A673 (cell line): ENCODE measurements at regions not wholly inside any gene's neighbourhood (a gene's known extent, or its start where the extent isn't known, plus 50 kb on each side); places are given as distances from the start of the nearest gene placed in this dataset.

Source experiments
- BruUV-seq: library from RNA; stranded (reverse); fragments of 400-500 nt; replicated peaks from 2 replicates; lab custom pipeline; 2021; lab: Mats Ljungman, UMichigan
- CTCF ChIA-PET: fragments of 300-600 bp; sonication (Branson Sonifier 250); formaldehyde crosslinking; loops from one replicate; lab custom pipeline; 2022; ENCODE audit warnings: antibody characterized with exemption; lab: Charles Lee
- POLR2A ChIA-PET: fragments of 300-600 bp; sonication (Branson Sonifier 250); formaldehyde crosslinking; loops from one replicate; lab custom pipeline; 2022; ENCODE audit warnings: antibody characterized with exemption; ENCODE audit not compliant: low non-redundant PET; lab: Charles Lee
- DNase-seq: peaks from one replicate; pipeline ENCODE4 v3.0.0-alpha.2; 2015; ENCODE audit warnings: low spot score
- H3K27ac ChIP-seq: fragments of 200-600 bp; sonication (generic); 2 replicates; pipeline ENCODE4 v1.5.1; 2016; ENCODE audit warnings: mixed run types, low read depth, mild to moderate bottlenecking, mixed read lengths, antibody characterized with exemption, low read length; ENCODE audit not compliant: poor library complexity, severe bottlenecking
- H3K27me3 ChIP-seq: fragments of 200-600 bp; sonication (generic); replicated peaks from 2 replicates; pipeline ENCODE4 v1.6.1; 2017; ENCODE audit warnings: mixed run types, low read depth, mild to moderate bottlenecking, mixed read lengths, antibody characterized with exemption, low read length; ENCODE audit not compliant: insufficient read depth, poor library complexity
- H3K36me3 ChIP-seq: fragments of 200-600 bp; sonication (generic); 2 replicates; pipeline ENCODE4 v1.6.1; 2016; ENCODE audit warnings: mixed run types, mild to moderate bottlenecking, mixed read lengths, antibody characterized with exemption, low read length; ENCODE audit not compliant: insufficient read depth, poor library complexity, severe bottlenecking
- H3K4me1 ChIP-seq: fragments of 200-600 bp; sonication (generic); 2 replicates; pipeline ENCODE4 v1.6.1; 2017; ENCODE audit warnings: mixed run types, mild to moderate bottlenecking, mixed read lengths, antibody characterized with exemption, low read length; ENCODE audit not compliant: insufficient read depth, poor library complexity, severe bottlenecking
- H3K4me3 ChIP-seq: fragments of 200-600 bp; sonication (generic); 2 replicates; pipeline ENCODE4 v1.5.1; 2016; ENCODE audit warnings: low read depth, mixed run types, mild to moderate bottlenecking, mixed read lengths, low read length; ENCODE audit not compliant: poor library complexity, severe bottlenecking
- H3K9me3 ChIP-seq: fragments of 200-600 bp; sonication (generic); 2 replicates; pipeline ENCODE4 v1.6.1; 2016; ENCODE audit warnings: mixed run types, low read depth, mild to moderate bottlenecking, mixed read lengths, antibody characterized with exemption, low read length; ENCODE audit not compliant: poor library complexity, severe bottlenecking
- CTCF ChIP-seq: fragments of 300-800, 200-600 bp; sonication (generic); conservative IDR thresholded peaks from 2 replicates; pipeline ENCODE4 v1.5.1; 2017; ENCODE audit warnings: low read depth, mild to moderate bottlenecking, antibody characterized with exemption, low read length, moderate library complexity, mixed read lengths
- EZH2 ChIP-seq: fragments of 200-600 bp; sonication (generic); IDR thresholded peaks from 2 replicates; pipeline ENCODE4 v1.6.1; 2017; ENCODE audit warnings: borderline replicate concordance, low read depth, mild to moderate bottlenecking, mixed read lengths, antibody characterized with exemption, low read length; ENCODE audit not compliant: poor library complexity, severe bottlenecking
- intact Hi-C: fragments of 100-400 bp; cut with micrococcal nuclease; formaldehyde crosslinking; loops from one replicate; pipeline ENCODE4 v1.10.0; 2022; ENCODE audit not compliant: unreplicated experiment

- no TSS peak for BruUV-seq
- Histone ChIP-seq H3K4me1 (no peaks in the 10 kb centered on the region), H3K27ac (no peak overlapping the region), H3K9me3 (no peaks in the 10 kb centered on the region), H3K4me3 (no peak overlapping the region), H3K36me3 (no peaks in the 10 kb centered on the region), H3K27me3 (no peaks in the 10 kb centered on the region)
- TF ChIP-seq CTCF, result no peak
- no peak for TF ChIP-seq EZH2
- intact Hi-C loops, result no loop called here
- DNase-seq, result no peak
- CTCF ChIA-PET, result no interaction called here
- POLR2A ChIA-PET, result no interaction called here
These were observed 1196.7 kb upstream of the TENM4 start for GRCh38 chr11:80637571-80637970.

- H3K27ac ChIP-seq, result no peak overlapping the region
- no peak overlapping the region for H3K4me3 ChIP-seq
- no peaks in the 10 kb centered on the region for H3K4me1 ChIP-seq
- ChIA-PET CTCF (no interaction called here), POLR2A (no interaction called here)
- H3K27me3 ChIP-seq, result no peaks in the 10 kb centered on the region
- no peak for TF ChIP-seq EZH2
- no peak for TF ChIP-seq CTCF
- no peaks in the 10 kb centered on the region for H3K36me3 ChIP-seq
- intact Hi-C loops, result no loop called here
- no TSS peak for BruUV-seq
- no peaks in the 10 kb centered on the region for H3K9me3 ChIP-seq
- DNase-seq, result no peak
These were observed 1196.2 kb upstream of the TENM4 start for GRCh38 chr11:80636999-80637398.

GRCh38 chr11:80635178-80635577, 1194.3 kb upstream of the TENM4 start:
- POLR2A ChIA-PET, result no interaction called here
- no peaks in the 10 kb centered on the region for H3K36me3 ChIP-seq
- H3K4me3 ChIP-seq, result no peak overlapping the region
- TF ChIP-seq CTCF (no peak), EZH2 (no peak)
- CTCF ChIA-PET, result no interaction called here
- no peaks in the 10 kb centered on the region for H3K9me3 ChIP-seq
- intact Hi-C loops, result no loop called here
- no peaks in the 10 kb centered on the region for H3K27me3 ChIP-seq
- no peak overlapping the region for H3K27ac ChIP-seq
- no peaks in the 10 kb centered on the region for H3K4me1 ChIP-seq
- no TSS peak for BruUV-seq
- DNase-seq, result no peak
